CD8-positive, alpha-beta memory T cell (primary cell): ENCODE measurements at regions not wholly inside any gene's neighbourhood (a gene's known extent, or its start where the extent isn't known, plus 50 kb on each side); places are given as distances from the start of the nearest gene placed in this dataset.

Source experiments
- CTCF ChIA-PET: fragments of 350-600 bp; sonication (Branson Sonifier 250); formaldehyde crosslinking; loops from one replicate; lab custom pipeline; 2021; ENCODE audit warnings: antibody characterized with exemption; lab: Charles Lee
- POLR2A ChIA-PET: fragments of 350-600 bp; sonication (Branson Sonifier 250); formaldehyde crosslinking; loops from one replicate; lab custom pipeline; 2021; ENCODE audit warnings: antibody characterized with exemption; lab: Charles Lee
- DNase-seq, 5 donors: peaks; one replicate each; pipeline versions ENCODE4 v3.0.0 to v3.0.0-alpha.2; 2020 to 2022; ENCODE audit warnings: mixed read lengths in 1 of 5
- H3K27ac ChIP-seq: one replicate; pipeline ENCODE4 v1.7.0; 2013; ENCODE audit warnings: low read depth, mild to moderate bottlenecking, low read length, moderate library complexity
- H3K27me3 ChIP-seq: 2 replicates; pipeline ENCODE4 v1.7.0; 2013; ENCODE audit warnings: low read length, mild to moderate bottlenecking; ENCODE audit not compliant: insufficient read depth, poor library complexity, severe bottlenecking
- H3K36me3 ChIP-seq: 2 replicates; pipeline ENCODE4 v1.7.0; 2013; ENCODE audit warnings: mild to moderate bottlenecking, low read length, moderate library complexity; ENCODE audit not compliant: insufficient read depth
- H3K4me1 ChIP-seq: 2 replicates; pipeline ENCODE4 v1.7.0; 2013; ENCODE audit warnings: mild to moderate bottlenecking, low read length, moderate library complexity; ENCODE audit not compliant: insufficient read depth
- H3K4me3 ChIP-seq: 2 replicates; pipeline ENCODE4 v1.7.0; 2013; ENCODE audit warnings: mild to moderate bottlenecking, low read length
- H3K9me3 ChIP-seq: 2 replicates; pipeline ENCODE4 v1.7.0; 2013; ENCODE audit warnings: mild to moderate bottlenecking, low read length
- H3K27ac Mint-ChIP-seq, 8 donors: one replicate each; pipeline ENCODE4 v1.8.0; 2020 to 2021; ENCODE audit warnings: mixed read lengths in 8 of 8, mild to moderate bottlenecking in 6 of 8, inconsistent platforms in 3 of 8, moderate library complexity in 3 of 8
- H3K27me3 Mint-ChIP-seq, 2 donors: one replicate each; pipeline ENCODE4 v1.8.0; 2020 to 2021; ENCODE audit warnings: mixed read lengths in 2 of 2, mild to moderate bottlenecking in 1 of 2, moderate library complexity in 1 of 2
- H3K36me3 Mint-ChIP-seq, 3 donors: one replicate each; pipeline ENCODE4 v1.8.0; 2020 to 2021; ENCODE audit warnings: mixed read lengths in 3 of 3, inconsistent platforms in 1 of 3, mild to moderate bottlenecking in 1 of 3
- H3K4me1 Mint-ChIP-seq, 3 donors: one replicate each; pipeline ENCODE4 v1.8.0; 2020 to 2021; ENCODE audit warnings: mixed read lengths in 3 of 3, inconsistent platforms in 1 of 3, mild to moderate bottlenecking in 1 of 3
- H3K4me3 Mint-ChIP-seq, 7 donors: one replicate each; pipeline ENCODE4 v1.8.0; 2020 to 2021; ENCODE audit warnings: mixed read lengths in 7 of 7, mild to moderate bottlenecking in 6 of 7, moderate library complexity in 4 of 7, inconsistent platforms in 2 of 7
- H3K9me3 Mint-ChIP-seq, 5 donors: one replicate each; pipeline ENCODE4 v1.8.0; 2020 to 2022; ENCODE audit warnings: mixed read lengths in 5 of 5, mild to moderate bottlenecking in 3 of 5, moderate library complexity in 2 of 5, inconsistent platforms in 1 of 5

GRCh38 chr11:26198532-26199096 is 133.3 kb upstream of the ANO3 start:
- H3K9me3 Mint-ChIP-seq: peaks cover 2 to 50% (median 13%) of the 10 kb centered on the region in 5 donors
- H3K27ac Mint-ChIP-seq: no peak overlapping the region
- H3K4me3 ChIP-seq: no peak overlapping the region
- H3K27ac ChIP-seq: no peak overlapping the region
- no peaks in the 10 kb centered on the region for H3K4me1 Mint-ChIP-seq
- ChIA-PET CTCF (no interaction called here), POLR2A (no interaction called here)
- H3K27me3 Mint-ChIP-seq: no peaks in the 10 kb centered on the region
- H3K36me3 ChIP-seq: no peaks in the 10 kb centered on the region
- DNase-seq: no peak
- H3K27me3 ChIP-seq: no peaks in the 10 kb centered on the region
- no peaks in the 10 kb centered on the region for H3K36me3 Mint-ChIP-seq
- H3K4me3 Mint-ChIP-seq: no peak overlapping the region
- no peaks in the 10 kb centered on the region for H3K9me3 ChIP-seq
- H3K4me1 ChIP-seq: no peaks in the 10 kb centered on the region

- H3K27me3 ChIP-seq: no peaks in the 10 kb centered on the region
- no peak overlapping the region for H3K27ac ChIP-seq
- no peaks in the 10 kb centered on the region for H3K9me3 ChIP-seq
- DNase-seq: no peak
- ChIA-PET CTCF (no interaction called here), POLR2A (no interaction called here)
- Mint-ChIP-seq H3K27me3 (no peaks in the 10 kb centered on the region), H3K27ac (no peak overlapping the region), H3K36me3 (no peaks in the 10 kb centered on the region), H3K4me1 (no peaks in the 10 kb centered on the region), H3K9me3 (peaks cover 0 to 45% (median 13%) of the 10 kb centered on the region in 5 donors), H3K4me3 (no peak overlapping the region)
- H3K36me3 ChIP-seq: no peaks in the 10 kb centered on the region
- no peak overlapping the region for H3K4me3 ChIP-seq
- H3K4me1 ChIP-seq: no peaks in the 10 kb centered on the region
Observed at GRCh38 chr11:26199331-26200095, 132.4 kb upstream of the ANO3 start.

- DNase-seq: no peak
- no peaks in the 10 kb centered on the region for H3K4me1 Mint-ChIP-seq
- peaks cover 0 to 41% (median 12%) of the 10 kb centered on the region in 5 donors for H3K9me3 Mint-ChIP-seq
- H3K27ac Mint-ChIP-seq: no peak overlapping the region
- Histone ChIP-seq H3K9me3 (no peaks in the 10 kb centered on the region), H3K27me3 (no peaks in the 10 kb centered on the region), H3K4me1 (no peaks in the 10 kb centered on the region), H3K27ac (no peak overlapping the region), H3K36me3 (no peaks in the 10 kb centered on the region), H3K4me3 (no peak overlapping the region)
- POLR2A ChIA-PET: no interaction called here
- no peaks in the 10 kb centered on the region for H3K36me3 Mint-ChIP-seq
- no peaks in the 10 kb centered on the region for H3K27me3 Mint-ChIP-seq
- CTCF ChIA-PET: no interaction called here
- H3K4me3 Mint-ChIP-seq: no peak overlapping the region
Observed at GRCh38 chr11:26201411-26201810, 130.5 kb upstream of the ANO3 start.

- Histone ChIP-seq H3K4me1 (no peaks in the 10 kb centered on the region), H3K27ac (no peak overlapping the region), H3K36me3 (no peaks in the 10 kb centered on the region), H3K9me3 (no peaks in the 10 kb centered on the region), H3K4me3 (no peak overlapping the region), H3K27me3 (no peaks in the 10 kb centered on the region)
- H3K36me3 Mint-ChIP-seq: no peaks in the 10 kb centered on the region
- peaks cover 0 to 46% (median 9%) of the 10 kb centered on the region in 5 donors for H3K9me3 Mint-ChIP-seq
- H3K27me3 Mint-ChIP-seq: no peaks in the 10 kb centered on the region
- H3K27ac Mint-ChIP-seq: no peak overlapping the region
- H3K4me3 Mint-ChIP-seq: no peak overlapping the region
- DNase-seq: no peak
- CTCF ChIA-PET: no interaction called here
- POLR2A ChIA-PET: no interaction called here
- H3K4me1 Mint-ChIP-seq: no peaks in the 10 kb centered on the region
Observed at GRCh38 chr11:26202754-26203153, 129.2 kb upstream of the ANO3 start.

GRCh38 chr11:26204101-26204500 is 127.8 kb upstream of the ANO3 start:
- ChIA-PET CTCF (no interaction called here), POLR2A (no interaction called here)
- no peak for DNase-seq
- H3K4me3 Mint-ChIP-seq: no peak overlapping the region
- H3K4me1 ChIP-seq: no peaks in the 10 kb centered on the region
- H3K4me1 Mint-ChIP-seq: no peaks in the 10 kb centered on the region
- H3K27me3 Mint-ChIP-seq: no peaks in the 10 kb centered on the region
- H3K4me3 ChIP-seq: no peak overlapping the region
- H3K9me3 ChIP-seq: no peaks in the 10 kb centered on the region
- H3K27ac ChIP-seq: no peak overlapping the region
- no peaks in the 10 kb centered on the region for H3K36me3 ChIP-seq
- H3K27me3 ChIP-seq: no peaks in the 10 kb centered on the region
- H3K36me3 Mint-ChIP-seq: no peaks in the 10 kb centered on the region
- peaks cover 0 to 49% (median 2%) of the 10 kb centered on the region in 5 donors for H3K9me3 Mint-ChIP-seq
- H3K27ac Mint-ChIP-seq: no peak overlapping the region

GRCh38 chr11:26204839-26205238 is 127.1 kb upstream of the ANO3 start:
- H3K27ac ChIP-seq: no peak overlapping the region
- CTCF ChIA-PET: no interaction called here

GRCh38 chr11:26219183-26220117 is 112.5 kb upstream of the ANO3 start:
- no peaks in the 10 kb centered on the region for H3K27me3 Mint-ChIP-seq
- peaks cover 2 to 18% (median 7%) of the 10 kb centered on the region in 5 donors for H3K9me3 Mint-ChIP-seq
- Histone ChIP-seq H3K4me3 (no peak overlapping the region), H3K27me3 (no peaks in the 10 kb centered on the region), H3K27ac (no peak overlapping the region), H3K4me1 (no peaks in the 10 kb centered on the region), H3K36me3 (no peaks in the 10 kb centered on the region), H3K9me3 (peaks cover 3% of the 10 kb centered on the region)
- no peak overlapping the region for H3K4me3 Mint-ChIP-seq
- DNase-seq: no peak
- no peaks in the 10 kb centered on the region for H3K4me1 Mint-ChIP-seq
- ChIA-PET CTCF (no interaction called here), POLR2A (no interaction called here)
- H3K36me3 Mint-ChIP-seq: no peaks in the 10 kb centered on the region
- no peak overlapping the region for H3K27ac Mint-ChIP-seq

More at GRCh38 chr11:26204839-26205238, 127.1 kb upstream of the ANO3 start:
- H3K36me3 Mint-ChIP-seq: no peaks in the 10 kb centered on the region
- no peaks in the 10 kb centered on the region for H3K27me3 ChIP-seq
- H3K4me3 Mint-ChIP-seq: no peak overlapping the region
- H3K4me1 Mint-ChIP-seq: no peaks in the 10 kb centered on the region
- H3K27me3 Mint-ChIP-seq: no peaks in the 10 kb centered on the region
- H3K4me3 ChIP-seq: no peak overlapping the region
- DNase-seq: no peak
- POLR2A ChIA-PET: no interaction called here
- no peaks in the 10 kb centered on the region for H3K36me3 ChIP-seq
- H3K9me3 Mint-ChIP-seq: peaks cover 0 to 42% (median 4%) of the 10 kb centered on the region in 5 donors
- H3K4me1 ChIP-seq: no peaks in the 10 kb centered on the region
- no peak overlapping the region for H3K27ac Mint-ChIP-seq
- H3K9me3 ChIP-seq: no peaks in the 10 kb centered on the region

- Mint-ChIP-seq H3K27me3 (no peaks in the 10 kb centered on the region), H3K4me3 (no peak overlapping the region), H3K9me3 (peaks cover 2 to 18% (median 8%) of the 10 kb centered on the region in 5 donors), H3K27ac (no peak overlapping the region), H3K36me3 (no peaks in the 10 kb centered on the region), H3K4me1 (no peaks in the 10 kb centered on the region)
- Histone ChIP-seq H3K4me3 (no peak overlapping the region), H3K4me1 (no peaks in the 10 kb centered on the region), H3K36me3 (no peaks in the 10 kb centered on the region), H3K27me3 (no peaks in the 10 kb centered on the region), H3K9me3 (peaks cover 3% of the 10 kb centered on the region), H3K27ac (no peak overlapping the region)
- DNase-seq: no peak
- ChIA-PET CTCF (no interaction called here), POLR2A (no interaction called here)
Observed at GRCh38 chr11:26225646-26226045, 106.3 kb upstream of the ANO3 start.
